ENCODE measurements at regions not wholly inside any gene's neighbourhood (a gene's known extent, or its start where the extent isn't known, plus 50 kb on each side); places are given as distances from the start of the nearest gene placed in this dataset.

DNA sequence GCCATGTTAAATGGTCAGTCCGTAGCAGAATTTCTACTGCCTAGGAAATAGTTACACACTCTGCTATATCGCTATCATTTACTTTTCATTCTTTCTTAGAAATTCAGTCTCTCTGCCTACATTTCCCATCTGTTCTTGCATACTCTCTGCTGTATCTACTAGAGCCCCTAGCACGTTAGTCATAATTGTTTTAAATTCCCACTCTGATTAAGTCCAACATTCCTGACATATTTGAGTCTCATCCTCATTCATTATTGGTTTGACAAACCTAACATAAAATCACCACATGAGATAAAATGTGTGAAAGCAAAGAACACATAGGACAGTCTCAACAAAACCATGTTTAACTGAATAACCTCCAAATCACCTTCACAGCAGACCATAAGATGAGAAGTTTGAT lies 513.6 kb downstream of the PLPP3 start:
- intact Hi-C loops (cut with DNase I) = no loop called here
- DNase-seq (no peak), ATAC-seq (no peak)
- TF ChIP-seq POLR2A (IDR thresholded peaks at IDR 0.05) = no peak
- TF ChIP-seq, protein P1, sequence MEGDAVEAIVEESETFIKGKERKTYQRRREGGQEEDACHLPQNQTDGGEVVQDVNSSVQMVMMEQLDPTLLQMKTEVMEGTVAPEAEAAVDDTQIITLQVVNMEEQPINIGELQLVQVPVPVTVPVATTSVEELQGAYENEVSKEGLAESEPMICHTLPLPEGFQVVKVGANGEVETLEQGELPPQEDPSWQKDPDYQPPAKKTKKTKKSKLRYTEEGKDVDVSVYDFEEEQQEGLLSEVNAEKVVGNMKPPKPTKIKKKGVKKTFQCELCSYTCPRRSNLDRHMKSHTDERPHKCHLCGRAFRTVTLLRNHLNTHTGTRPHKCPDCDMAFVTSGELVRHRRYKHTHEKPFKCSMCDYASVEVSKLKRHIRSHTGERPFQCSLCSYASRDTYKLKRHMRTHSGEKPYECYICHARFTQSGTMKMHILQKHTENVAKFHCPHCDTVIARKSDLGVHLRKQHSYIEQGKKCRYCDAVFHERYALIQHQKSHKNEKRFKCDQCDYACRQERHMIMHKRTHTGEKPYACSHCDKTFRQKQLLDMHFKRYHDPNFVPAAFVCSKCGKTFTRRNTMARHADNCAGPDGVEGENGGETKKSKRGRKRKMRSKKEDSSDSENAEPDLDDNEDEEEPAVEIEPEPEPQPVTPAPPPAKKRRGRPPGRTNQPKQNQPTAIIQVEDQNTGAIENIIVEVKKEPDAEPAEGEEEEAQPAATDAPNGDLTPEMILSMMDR (IDR thresholded peaks at IDR 0.05) = no peak
- WGBS, 2 donors = 62 to 79% methylated on average over 3 of the region's 3 CpGs
- Histone ChIP-seq H3K4me3 (no peak overlapping the region), H3K9me3 (no peaks in the 10 kb centered on the region), H3K27me3 (no peaks in the 10 kb centered on the region), H3K36me3 (replicated peaks in 1 of 2; ENCODE audit: insufficient read depth in 1 of 2, low read depth in 2 of 2) (no peaks in the 10 kb centered on the region), H3K27ac (no peak overlapping the region), H3K4me1 (no peaks in the 10 kb centered on the region)

DNA sequence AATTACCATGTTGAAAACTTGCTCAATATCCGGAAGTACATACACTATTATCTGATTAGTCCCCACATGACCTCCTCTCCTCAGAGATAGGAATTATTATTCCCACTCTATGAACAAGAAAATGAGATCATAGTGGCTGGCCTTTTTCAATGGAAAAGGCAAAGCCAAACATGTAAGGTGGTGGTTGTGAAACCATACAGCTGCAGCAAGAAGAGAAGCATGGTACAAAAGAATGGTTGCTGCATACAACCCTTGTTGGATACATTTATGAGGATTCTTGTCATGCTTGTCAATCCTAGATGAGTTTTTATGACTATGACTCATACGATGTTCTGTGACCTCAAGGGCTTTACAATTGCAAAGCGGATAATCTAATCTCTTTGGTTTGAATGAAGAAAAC lies 514.7 kb downstream of the PLPP3 start:
- no peaks in the 10 kb centered on the region for H3K9me3 ChIP-seq
- no peak for TF ChIP-seq POLR2A (IDR thresholded peaks at IDR 0.05)
- TF ChIP-seq, protein P1 (IDR thresholded peaks at IDR 0.05) = no peak
- H3K4me3 ChIP-seq = no peak overlapping the region
- WGBS, 2 donors = 74% methylated on average over 3 of the region's 3 CpGs
- H3K4me1 ChIP-seq = no peaks in the 10 kb centered on the region
- ATAC-seq (no peak), DNase-seq (no peak)
- no peaks in the 10 kb centered on the region for H3K27me3 ChIP-seq
- intact Hi-C loops (cut with DNase I) = no loop called here
- no peaks in the 10 kb centered on the region for H3K36me3 ChIP-seq (replicated peaks in 1 of 2; ENCODE audit: insufficient read depth in 1 of 2, low read depth in 2 of 2)
- H3K27ac ChIP-seq = no peak overlapping the region

DNA sequence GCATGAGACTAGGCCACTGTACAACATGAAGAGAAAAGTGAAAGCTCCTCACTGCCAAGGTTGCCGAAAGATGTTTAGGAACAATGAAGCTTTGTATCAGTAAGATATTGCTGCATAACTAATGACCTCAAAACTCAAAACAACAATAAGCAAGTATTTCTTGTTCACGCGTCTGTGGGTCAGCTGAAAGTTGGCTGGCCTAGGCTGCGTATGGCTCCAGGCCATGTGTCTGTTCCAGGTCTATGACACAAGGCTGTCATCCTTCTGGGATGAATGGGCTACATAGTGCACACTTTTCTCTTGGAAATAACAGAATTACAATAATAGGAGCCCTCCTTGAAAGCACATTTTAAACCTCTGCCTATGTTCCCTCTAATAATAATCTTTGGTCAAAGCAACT lies 515.9 kb downstream of the PLPP3 start:
- WGBS, 2 donors = 76 to 90% methylated on average over 4 of the region's 4 CpGs
- H3K27ac ChIP-seq = no peak overlapping the region
- intact Hi-C loops (cut with DNase I) = no loop called here
- no peak overlapping the region for H3K4me3 ChIP-seq
- H3K9me3 ChIP-seq = no peaks in the 10 kb centered on the region
- ATAC-seq = no peak
- no peaks in the 10 kb centered on the region for H3K4me1 ChIP-seq
- no peaks in the 10 kb centered on the region for H3K27me3 ChIP-seq
- TF ChIP-seq, protein P1 (IDR thresholded peaks at IDR 0.05) = no peak
- no peak for TF ChIP-seq POLR2A (IDR thresholded peaks at IDR 0.05)
- H3K36me3 ChIP-seq (replicated peaks in 1 of 2; ENCODE audit: insufficient read depth in 1 of 2, low read depth in 2 of 2) = no peaks in the 10 kb centered on the region
- no peak for DNase-seq

DNA sequence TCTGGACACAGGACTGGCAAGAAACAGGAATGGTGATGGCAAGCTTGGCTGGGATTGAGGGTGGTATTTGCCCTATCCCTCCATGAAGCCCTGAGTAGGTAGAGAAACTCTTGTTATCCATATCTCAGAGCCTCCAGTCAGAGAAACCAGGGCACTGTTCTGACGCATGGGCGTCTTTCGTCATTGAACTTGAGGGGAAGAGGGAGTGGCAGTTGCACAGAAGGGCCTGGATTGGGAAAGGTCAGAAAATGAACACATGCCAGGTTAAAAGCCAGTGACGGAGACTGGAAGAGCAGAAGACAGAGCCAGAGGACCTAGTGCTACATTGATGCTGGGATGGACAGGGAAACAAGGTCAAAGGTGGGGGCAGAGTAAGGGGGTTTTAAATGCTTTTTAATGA lies 516.7 kb downstream of the PLPP3 start:
- ATAC-seq (no peak), DNase-seq (no peak)
- 88 to 93% methylated on average over 4 of the region's 4 CpGs for WGBS, 2 donors
- Histone ChIP-seq H3K27me3 (no peaks in the 10 kb centered on the region), H3K27ac (no peak overlapping the region), H3K4me1 (no peaks in the 10 kb centered on the region), H3K36me3 (replicated peaks in 1 of 2; ENCODE audit: insufficient read depth in 1 of 2, low read depth in 2 of 2) (no peaks in the 10 kb centered on the region), H3K9me3 (no peaks in the 10 kb centered on the region), H3K4me3 (no peak overlapping the region)
- intact Hi-C loops (cut with DNase I) = no loop called here
- TF ChIP-seq, protein P1 (IDR thresholded peaks at IDR 0.05) = no peak
- TF ChIP-seq POLR2A (IDR thresholded peaks at IDR 0.05) = no peak

DNA sequence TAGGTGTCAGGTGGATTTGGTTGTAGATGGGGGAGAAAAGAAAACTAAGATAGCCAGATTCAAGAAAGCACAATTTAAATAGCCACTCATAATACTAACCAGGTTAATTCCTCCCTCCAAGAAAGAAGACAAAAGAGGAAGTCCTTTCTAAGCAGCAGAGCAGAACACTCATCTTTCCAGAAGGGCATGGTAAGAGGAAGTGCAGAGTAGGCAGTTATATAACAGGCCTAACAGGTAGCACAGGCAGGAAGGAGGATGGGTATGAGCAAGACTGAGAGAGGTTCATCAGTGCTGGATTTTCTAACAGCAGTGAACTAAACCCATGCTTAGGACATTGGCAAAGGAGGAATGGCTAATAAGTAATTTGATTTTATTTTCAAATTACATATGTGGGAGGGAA lies 517.5 kb downstream of the PLPP3 start:
- no peak for TF ChIP-seq POLR2A (IDR thresholded peaks at IDR 0.05)
- TF ChIP-seq, protein P1 (IDR thresholded peaks at IDR 0.05) = no peak
- Histone ChIP-seq H3K4me1 (no peaks in the 10 kb centered on the region), H3K36me3 (replicated peaks in 1 of 2; ENCODE audit: insufficient read depth in 1 of 2, low read depth in 2 of 2) (no peaks in the 10 kb centered on the region), H3K27ac (no peak overlapping the region), H3K9me3 (no peaks in the 10 kb centered on the region), H3K27me3 (no peaks in the 10 kb centered on the region), H3K4me3 (no peak overlapping the region)
- intact Hi-C loops (cut with DNase I) = no loop called here
- ATAC-seq (no peak), DNase-seq (no peak)
